Fibroblast of skin of right quadriceps (primary cell): ENCODE measurements at regions not wholly inside any gene's neighbourhood (a gene's known extent, or its start where the extent isn't known, plus 50 kb on each side); places are given as distances from the start of the nearest gene placed in this dataset.
"Not testable (repeated sequence)": the region's sequence is repeated elsewhere in the genome, so short reads cannot be mapped to it uniquely, and the experiment has no call there.

ENCODE experiments used
- DNase-seq: peaks from one replicate; pipeline ENCODE4 v3.0.0-alpha.2; 2013

GRCh38 chr12:131380965-131381705, 329.8 kb upstream of the SFSWAP start:
- DNase-seq, result no peak

DNA sequence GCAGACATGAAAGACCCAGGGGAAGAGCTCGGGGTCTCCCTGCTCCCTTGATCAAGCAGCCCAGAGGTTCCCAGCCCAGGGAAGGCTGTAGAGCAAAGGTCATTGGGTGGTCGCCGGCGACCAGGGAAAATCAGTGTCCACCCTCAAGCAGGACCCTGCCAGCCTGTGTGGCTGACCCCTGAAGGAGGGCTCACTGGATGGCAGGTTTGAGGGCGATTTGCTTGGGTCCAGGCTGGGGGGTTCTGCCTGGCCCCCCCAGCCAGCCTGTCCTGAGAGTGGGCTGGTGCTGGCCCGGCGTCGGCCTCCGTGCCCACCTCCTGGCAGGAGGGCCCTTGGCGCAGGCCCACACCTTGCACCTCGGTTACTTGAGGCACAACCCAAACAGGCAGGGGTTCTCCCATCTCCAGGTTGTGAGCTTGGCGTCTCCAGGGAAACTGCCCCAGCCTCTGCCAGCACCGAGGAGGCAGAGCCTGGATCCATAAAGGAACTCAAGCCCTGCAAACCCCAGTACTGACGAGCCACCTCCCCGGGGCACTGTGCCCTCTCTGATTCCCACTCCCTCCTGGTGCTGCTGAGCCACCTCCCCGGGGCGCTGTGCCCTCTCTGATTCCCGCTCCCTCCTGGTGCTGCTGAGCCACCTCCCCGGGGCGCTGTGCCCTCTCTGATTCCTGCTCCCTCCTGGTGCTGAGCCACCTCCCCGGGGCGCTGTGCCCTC, 329.0 kb upstream of the SFSWAP start:
- no peak for DNase-seq

DNA sequence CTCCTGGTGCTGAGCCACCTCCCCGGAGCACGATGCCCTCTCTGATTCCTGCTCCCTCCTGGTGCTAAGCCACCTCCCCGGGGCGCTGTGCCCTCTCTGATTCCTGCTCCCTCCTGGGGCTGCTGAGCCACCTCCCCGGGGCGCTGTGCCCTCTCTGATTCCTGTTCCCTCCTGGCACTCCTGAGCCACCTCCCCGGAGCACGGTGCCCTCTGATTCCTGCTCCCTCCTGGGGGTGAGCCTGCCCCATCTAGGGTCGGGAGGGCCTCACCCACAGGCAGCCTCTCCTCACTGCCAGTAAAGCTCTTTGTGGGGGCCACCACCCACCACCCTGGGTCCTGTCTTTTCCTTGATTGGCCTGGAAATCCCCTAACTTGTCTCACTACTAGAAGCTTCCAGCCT, 327.6 kb upstream of the SFSWAP start:
- DNase-seq, result no peak

DNA sequence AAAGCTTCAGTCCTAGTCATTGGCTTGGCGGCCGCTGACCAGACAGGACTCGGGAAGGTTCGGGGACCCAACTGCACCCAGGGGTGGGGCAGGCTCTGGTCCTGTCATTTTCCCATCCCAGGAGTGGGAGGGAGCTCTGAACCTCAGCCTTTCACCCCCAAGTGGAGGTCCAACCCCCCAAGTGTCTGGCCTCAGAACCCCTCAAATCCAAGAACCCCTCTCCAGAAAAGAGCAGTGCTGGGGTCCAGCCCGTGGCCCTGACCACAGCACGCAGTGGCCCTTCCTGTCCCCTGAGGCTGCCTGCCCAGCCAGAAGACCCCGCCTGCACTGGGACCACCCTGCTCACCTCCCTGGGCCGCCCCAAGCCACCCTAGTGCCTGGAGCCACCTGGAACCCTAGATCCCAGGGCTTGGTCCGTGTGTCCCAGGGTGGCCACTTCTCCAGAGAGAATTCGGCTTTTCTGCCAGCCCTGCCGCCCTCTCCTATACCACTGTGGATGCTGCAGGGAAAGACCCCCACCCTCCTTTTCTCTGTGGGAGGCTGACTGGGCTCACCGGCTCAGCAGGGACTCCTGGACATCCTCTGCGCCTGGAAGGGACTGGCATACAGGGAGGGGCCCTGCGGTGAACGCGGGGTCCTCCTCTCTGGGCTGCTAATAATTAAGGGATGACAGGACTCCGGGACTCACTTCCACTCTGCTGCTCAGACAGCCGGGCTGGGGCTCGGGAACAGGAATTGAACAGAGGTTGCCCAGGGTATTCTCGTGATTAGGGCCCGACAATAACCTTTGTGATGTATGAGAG, 326.9 kb upstream of the SFSWAP start:
- DNase-seq, result no peak

GRCh38 chr12:131384544-131384855, 326.4 kb upstream of the SFSWAP start:
- DNase-seq, result no peak

GRCh38 chr12:131385313-131386166, 325.4 kb upstream of the SFSWAP start:
- DNase-seq, result no peak

GRCh38 chr12:131386167-131386521, 324.7 kb upstream of the SFSWAP start:
- DNase-seq, result no peak

DNA sequence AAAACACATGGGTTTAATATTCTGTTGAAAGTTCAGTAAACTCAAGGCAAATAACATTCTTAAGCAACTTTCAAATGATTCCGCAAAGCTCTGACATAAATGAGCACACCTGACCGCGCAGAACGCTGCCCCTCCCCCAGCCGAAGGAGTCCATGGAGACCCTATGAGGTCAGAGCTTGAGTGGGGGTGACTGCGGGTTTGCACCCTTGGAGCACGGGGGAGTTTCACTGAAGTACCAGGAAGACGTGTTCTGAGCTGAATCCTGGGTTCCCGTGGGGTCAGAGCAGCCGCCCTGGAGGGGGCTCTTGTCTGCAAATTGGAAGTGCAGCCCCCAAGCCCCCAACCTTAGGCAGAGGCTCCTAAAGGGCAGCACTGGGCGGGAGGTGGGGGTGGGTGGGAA, 324.1 kb upstream of the SFSWAP start:
- no peak for DNase-seq

GRCh38 chr12:131387281-131388163, 323.4 kb upstream of the SFSWAP start:
- DNase-seq, result no peak

- not testable (repeated sequence) for DNase-seq
Measured at GRCh38 chr12:131388164-131389053, 322.5 kb upstream of the SFSWAP start.

- DNase-seq, result no peak
Measured at GRCh38 chr12:131389054-131390013, 321.6 kb upstream of the SFSWAP start.

DNA sequence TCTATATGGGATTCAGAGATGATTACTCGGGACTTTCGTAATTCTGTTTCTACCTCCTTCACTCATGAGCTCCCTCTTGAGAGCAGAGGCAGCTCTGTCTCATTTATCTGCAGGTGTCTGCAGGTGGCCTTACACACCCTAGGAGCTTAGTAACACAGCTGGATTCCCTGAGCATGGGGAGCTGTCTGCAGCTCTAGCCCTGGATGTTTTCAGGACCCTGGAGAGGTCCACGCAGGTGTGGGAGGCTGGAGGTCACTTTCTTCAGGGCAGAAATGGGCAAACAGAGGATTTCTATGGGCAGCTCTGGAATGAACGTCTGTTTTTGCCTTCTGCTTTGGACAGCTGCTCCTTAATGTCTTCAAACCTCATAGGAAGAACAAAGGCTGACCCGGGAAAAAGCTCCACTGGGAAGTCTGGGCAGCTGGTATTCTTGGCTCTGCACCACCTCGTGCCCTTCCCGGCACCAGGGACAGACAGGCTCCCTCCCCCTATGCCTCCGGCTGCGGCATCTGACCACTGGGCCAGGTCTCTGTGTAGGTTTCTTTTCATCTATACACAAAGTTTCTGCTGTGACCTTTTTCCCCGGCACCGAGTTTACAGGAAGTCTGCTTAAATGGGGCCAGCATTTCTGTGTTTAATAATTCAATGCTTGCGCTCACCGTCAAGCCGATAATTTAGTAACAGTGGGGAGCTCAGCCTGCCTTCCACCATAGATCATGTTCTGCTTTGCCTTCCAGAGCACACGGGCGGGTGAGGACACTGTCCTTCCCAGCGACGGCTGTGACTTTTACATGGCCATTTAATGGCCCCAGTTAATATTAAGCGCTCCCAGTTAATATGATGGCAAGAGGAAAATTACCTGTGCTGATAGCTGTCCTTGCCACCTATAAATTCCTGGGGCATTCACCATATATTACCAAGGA, 320.2 kb upstream of the SFSWAP start:
- DNase-seq, result no peak

- DNase-seq, result no peak
Measured at GRCh38 chr12:131391399-131391798, 319.5 kb upstream of the SFSWAP start.

DNA sequence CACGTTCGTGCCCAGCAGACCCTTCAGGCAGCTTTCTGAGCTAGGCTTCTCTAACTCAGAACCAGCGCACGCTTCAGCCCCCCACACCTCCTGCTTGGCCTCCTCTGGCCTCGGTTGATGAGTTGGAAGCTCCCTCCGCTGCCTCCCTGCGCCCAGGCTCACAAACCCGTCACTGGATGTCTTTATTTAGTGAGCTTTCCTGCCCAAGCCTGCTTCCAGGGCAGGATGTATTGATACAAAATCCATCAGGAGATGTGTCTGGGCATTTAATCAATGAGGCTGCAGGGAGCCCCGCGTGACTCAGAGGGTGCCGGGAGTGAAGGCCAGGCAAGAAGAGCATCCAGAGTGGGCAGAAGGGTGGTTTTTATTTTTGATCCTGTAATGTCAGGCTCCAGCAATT, 316.1 kb upstream of the SFSWAP start:
- DNase-seq, result not testable (repeated sequence)

- DNase-seq, result not testable (repeated sequence)
Measured at GRCh38 chr12:131395209-131395684, 315.6 kb upstream of the SFSWAP start.

DNA sequence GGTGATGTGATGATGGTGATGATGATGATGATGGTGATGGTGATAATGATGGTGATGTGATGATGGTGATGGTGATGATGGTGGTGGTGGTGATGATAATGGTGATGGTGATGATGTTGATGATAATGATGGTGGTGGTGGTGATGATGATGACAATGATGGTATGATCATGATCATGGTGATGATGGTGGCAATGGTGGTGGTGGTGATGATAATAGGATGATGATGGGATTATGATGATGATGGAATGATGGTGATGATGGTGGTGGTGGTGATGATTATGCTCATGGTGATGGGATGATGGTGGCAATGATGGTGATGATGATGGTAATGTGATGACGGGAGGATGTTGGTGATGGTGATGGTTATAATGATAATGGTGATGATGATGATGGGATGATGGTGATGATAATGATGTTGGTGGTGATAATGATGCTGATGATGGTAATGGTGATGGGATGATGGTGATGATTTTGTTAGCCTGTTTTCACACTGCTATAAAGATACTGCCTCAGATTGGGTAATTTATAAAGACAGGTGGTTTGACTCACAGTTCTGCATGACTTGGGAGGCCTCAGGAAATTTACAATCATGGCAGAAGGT, 314.8 kb upstream of the SFSWAP start:
- DNase-seq, result no peak

DNA sequence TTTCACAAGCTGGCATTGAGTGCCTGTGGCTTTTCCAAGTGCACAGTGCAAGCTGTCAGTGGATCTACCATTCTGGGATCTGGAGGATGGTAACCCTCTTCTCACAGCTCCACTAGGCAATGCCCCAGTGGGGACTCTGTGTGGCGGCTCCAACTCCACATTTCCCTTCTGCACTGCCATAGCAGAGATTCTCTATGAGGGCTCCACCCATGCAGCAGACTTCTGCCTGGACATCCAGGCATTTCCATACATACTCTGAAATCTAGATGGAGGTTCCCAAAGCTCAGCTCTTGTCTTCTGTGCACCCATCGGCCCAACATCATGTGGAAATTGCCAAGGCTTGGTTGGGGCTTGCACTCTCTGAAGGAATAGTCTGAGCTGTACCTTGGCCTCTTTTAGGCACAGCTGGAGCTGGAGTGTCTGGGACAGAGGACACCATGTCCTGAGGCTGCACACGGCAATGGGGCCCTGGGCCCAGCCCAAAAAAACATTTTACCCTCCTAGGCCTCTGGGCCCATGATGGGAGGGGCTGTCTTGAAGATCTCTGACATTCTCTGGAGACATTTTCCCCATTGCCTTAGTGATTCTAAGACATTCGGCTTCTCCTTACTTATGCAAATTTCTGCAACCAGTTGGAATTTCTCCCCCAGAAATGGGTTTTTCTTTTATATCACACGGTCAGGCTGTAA, 313.3 kb upstream of the SFSWAP start:
- no peak for DNase-seq
